GM21786 (cell line): ENCODE measurements at regions not wholly inside any gene's neighbourhood (a gene's known extent, or its start where the extent isn't known, plus 50 kb on each side); places are given as distances from the start of the nearest gene placed in this dataset.
A peak's percentile ranks its signal among the peaks of the same experiment; 100 is the strongest.
"Not testable (repeated sequence)": the region's sequence is repeated elsewhere in the genome, so short reads cannot be mapped to it uniquely, and the experiment has no call there.

ENCODE experiments used
- ATAC-seq: cut with Tn5 transposase; IDR thresholded peaks from one replicate; pipeline ENCODE4 v1.9.1; 2021; ENCODE audit not compliant: unreplicated experiment

GRCh38 chr5:116951219-116951618, 376.6 kb upstream of the SEMA6A start:
- ATAC-seq, result no peak

GRCh38 chr5:116947691-116948528, 373.3 kb upstream of the SEMA6A start:
- ATAC-seq, result peak; percentile 100

DNA sequence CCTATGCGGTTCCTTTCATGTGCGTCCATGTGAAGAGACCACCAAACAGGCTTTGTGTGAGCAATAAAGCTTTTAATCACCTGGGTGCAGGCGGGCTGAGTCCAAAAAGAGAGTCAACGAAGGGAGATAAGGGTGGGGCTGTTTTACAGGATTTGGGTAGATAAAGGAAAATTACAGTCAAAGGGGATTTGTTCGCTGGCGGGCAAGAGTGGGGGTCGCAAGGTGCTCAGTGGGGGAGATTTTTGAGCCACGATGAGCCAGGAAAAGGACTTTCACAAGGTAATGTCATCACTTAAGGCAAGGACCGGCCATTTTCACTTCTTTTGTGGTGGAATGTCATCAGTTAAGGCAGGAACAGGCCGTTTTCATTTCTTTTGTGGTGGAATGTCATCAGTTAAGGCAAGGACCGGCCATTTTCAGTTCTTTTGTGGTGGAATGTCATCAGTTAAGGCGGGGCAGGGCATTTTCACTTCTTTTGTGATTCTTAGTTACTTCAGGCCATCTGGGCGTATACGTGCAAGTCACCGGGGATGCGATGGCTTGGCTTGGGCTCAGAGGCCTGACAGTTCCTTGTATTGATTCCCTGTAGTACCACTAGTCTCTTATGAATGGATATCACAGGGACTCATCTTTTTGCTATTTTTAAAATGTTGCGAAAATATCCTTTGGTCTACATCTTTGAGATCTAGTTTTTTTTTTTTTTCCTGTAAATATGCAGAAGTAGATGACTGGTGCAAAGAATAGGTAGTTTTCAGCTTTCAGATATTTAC, 371.2 kb upstream of the SEMA6A start:
- not testable (repeated sequence) for ATAC-seq

GRCh38 chr5:116944183-116944582, 369.6 kb upstream of the SEMA6A start:
- no peak for ATAC-seq

GRCh38 chr5:116942622-116943021, 368.0 kb upstream of the SEMA6A start:
- no peak for ATAC-seq

GRCh38 chr5:116939641-116940040, 365.0 kb upstream of the SEMA6A start:
- no peak for ATAC-seq

DNA sequence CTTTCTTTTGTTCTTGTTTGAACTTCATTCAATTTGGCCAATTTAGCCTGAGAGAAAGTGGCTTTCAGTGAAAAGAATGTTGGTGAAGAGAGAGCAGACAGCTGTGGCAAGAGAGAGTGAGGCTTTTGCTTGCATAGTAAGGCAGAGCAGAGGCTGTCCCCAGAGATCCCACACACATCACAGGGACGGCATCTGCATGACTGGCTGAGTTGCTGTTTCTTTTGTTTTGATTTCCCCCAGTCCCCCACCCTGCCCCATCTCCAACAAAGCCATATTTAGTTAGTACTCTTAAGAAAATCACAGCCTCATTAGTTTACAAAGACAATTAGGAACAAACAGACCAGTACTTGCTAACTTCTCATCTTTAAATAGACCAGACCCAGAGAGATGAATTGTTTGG, 363.9 kb upstream of the SEMA6A start:
- peak; percentile 62 for ATAC-seq

- no peak for ATAC-seq
Observed at GRCh38 chr5:116935561-116936162, 361.0 kb upstream of the SEMA6A start.

GRCh38 chr5:116930616-116931015, 356.0 kb upstream of the SEMA6A start:
- ATAC-seq, result no peak

DNA sequence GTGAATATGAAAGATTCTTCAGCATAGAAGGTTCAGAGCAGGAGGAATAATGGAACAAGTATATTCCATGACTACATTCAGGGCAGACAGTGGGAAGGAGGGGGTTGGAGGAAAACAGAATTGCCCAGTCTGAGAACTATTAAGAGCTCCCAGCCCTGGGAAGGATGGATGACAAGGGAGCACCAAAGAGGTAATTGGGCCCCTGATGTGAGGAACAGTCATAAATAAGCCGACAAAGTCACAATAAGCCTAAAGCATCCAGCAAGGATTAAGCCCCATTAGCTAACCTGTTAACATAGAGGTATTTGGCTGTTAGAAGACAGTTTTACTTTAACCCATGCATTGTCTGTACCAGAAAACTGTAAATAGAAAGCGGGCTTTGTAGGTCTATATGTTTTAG, 348.7 kb upstream of the SEMA6A start:
- no peak for ATAC-seq

DNA sequence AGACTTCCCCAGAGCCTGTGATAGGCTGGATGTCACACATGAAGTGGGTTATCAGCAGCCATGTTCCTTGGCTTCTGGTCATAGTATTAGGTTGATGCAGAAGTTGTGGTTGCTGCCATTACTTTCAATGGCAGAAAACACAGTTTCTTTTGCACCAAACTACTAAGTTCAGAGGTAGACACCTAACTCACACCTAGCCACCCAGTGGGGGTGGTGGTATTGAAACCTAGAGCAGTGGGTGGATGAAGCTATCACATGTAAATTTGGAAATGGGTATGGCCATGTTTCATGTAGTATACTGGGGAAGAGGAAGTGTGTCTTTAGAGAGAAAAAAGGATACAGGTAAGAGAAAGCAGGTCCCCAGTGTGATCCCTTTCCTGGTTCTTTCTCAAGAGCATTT, 347.9 kb upstream of the SEMA6A start:
- peak; percentile 81 for ATAC-seq

GRCh38 chr5:116914869-116915504, 340.4 kb upstream of the SEMA6A start:
- ATAC-seq, result no peak

GRCh38 chr5:116912221-116912620, 337.6 kb upstream of the SEMA6A start:
- ATAC-seq, result no peak

DNA sequence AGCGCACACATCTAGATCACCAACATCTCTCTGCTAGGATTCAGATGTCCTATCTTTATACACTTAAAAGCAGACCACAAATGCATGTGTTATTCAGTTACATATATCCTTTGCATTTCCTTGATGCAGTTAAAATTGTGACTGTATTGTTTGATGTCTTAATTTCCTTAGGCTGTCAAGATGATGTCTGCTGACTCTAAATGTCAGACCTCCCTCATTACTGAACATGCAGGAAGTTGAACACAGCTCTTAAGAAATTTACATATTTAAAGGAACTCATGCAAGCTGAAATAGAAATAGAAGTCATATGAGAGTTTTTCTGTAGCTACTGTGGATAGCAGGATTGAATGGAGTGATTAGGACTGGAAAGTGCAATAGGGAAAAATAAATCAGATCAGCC, 336.5 kb upstream of the SEMA6A start:
- no peak for ATAC-seq

GRCh38 chr5:116908537-116908936, 333.9 kb upstream of the SEMA6A start:
- peak; percentile 80 for ATAC-seq

DNA sequence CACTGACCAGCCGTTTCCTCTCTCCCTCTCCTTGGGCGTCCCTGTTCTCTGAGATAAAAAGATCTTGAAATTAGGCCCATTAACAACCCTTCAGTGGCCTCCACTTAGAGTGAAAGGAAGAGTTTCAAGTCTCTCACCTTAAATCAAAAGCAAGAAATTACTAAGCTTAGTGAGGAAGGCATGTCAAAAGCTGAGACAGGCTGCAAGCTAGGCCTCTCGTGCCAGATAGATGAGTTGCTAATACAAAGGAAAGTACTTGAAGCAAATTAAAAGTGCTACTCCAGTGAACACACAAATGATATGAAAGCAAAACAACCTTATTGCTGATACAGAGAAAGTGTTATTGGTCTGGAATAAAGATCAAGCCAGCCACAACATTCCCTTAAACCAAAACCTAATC, 331.3 kb upstream of the SEMA6A start:
- ATAC-seq, result peak; percentile 54

GRCh38 chr5:116900793-116901192, 326.2 kb upstream of the SEMA6A start:
- ATAC-seq, result no peak

GRCh38 chr5:116898917-116899316, 324.3 kb upstream of the SEMA6A start:
- peak; percentile 80 for ATAC-seq

GRCh38 chr5:116897291-116897690, 322.7 kb upstream of the SEMA6A start:
- ATAC-seq, result no peak

DNA sequence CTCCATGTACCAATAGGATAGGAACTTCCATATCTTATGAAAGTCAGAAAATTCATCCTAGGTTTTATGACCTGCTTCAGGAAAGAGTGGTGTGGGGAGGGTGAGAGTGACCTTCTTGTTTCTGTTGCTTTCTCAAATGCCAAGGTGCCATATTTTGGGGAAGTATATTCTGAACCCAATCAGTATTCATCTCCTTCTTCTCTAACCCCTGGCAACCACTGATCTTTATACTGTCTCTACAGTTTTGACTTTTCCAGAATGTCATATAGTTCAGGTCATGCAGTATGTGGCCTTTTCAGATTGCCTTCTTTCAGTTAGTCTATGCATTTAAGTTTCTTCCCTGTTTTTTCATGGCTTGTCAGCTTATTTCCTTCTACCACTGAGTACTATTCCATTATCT, 321.4 kb upstream of the SEMA6A start:
- no peak for ATAC-seq

- ATAC-seq, result no peak
Observed at GRCh38 chr5:116892993-116893392, 318.4 kb upstream of the SEMA6A start.
